ENCODE measurements at regions not wholly inside any gene's neighbourhood (a gene's known extent, or its start where the extent isn't known, plus 50 kb on each side); places are given as distances from the start of the nearest gene placed in this dataset.
A peak's percentile ranks its signal among the peaks of the same experiment; 100 is the strongest.

GRCh38 chr1:105137543-105138457 lies 1388.1 kb downstream of the AMY1C start (continued):
- no peak for TF ChIP-seq KIAA2018 (CRISPR knock-in tag; IDR thresholded peaks at IDR 0.05; ENCODE audit: borderline replicate concordance)
- no peak for TF ChIP-seq ZSCAN12 (CRISPR knock-in tag; IDR thresholded peaks at IDR 0.05)
- no peak for TF ChIP-seq ZSCAN30 (CRISPR knock-in tag; IDR thresholded peaks at IDR 0.05)
- TF ChIP-seq CTCF (CRISPR knock-in tag; IDR thresholded peaks at IDR 0.05): peak; percentile 71
- TF ChIP-seq ASH2L (IDR thresholded peaks at IDR 0.05; ENCODE audit: insufficient read length, low read depth, low read length): no peak
- peak; percentile 7; the same call in 1 of the 2 replicates for TF ChIP-seq IKZF5 (CRISPR knock-in tag; IDR thresholded peaks at IDR 0.05)
- TF ChIP-seq AHR (CRISPR knock-in tag; IDR thresholded peaks at IDR 0.05): no peak
- TF ChIP-seq HNF1B (CRISPR knock-in tag; IDR thresholded peaks at IDR 0.05): no peak
- no peak for TF ChIP-seq FIP1L1 (IDR thresholded peaks at IDR 0.05; ENCODE audit: borderline replicate concordance, insufficient read depth, low read depth, low read length)
- TF ChIP-seq RFXAP (CRISPR knock-in tag; IDR thresholded peaks at IDR 0.05; ENCODE audit: borderline replicate concordance): 0 out of 2 replicates have a peak, but pooled peaks have one; percentile 19
- no peak for TF ChIP-seq ZNF281 (CRISPR knock-in tag; IDR thresholded peaks at IDR 0.05; ENCODE audit: borderline replicate concordance)
